GM12891 (cell line): ENCODE measurements at regions not wholly inside any gene's neighbourhood (a gene's known extent, or its start where the extent isn't known, plus 50 kb on each side); places are given as distances from the start of the nearest gene placed in this dataset.

ENCODE experiments used
- PAX5 ChIP-seq: IDR thresholded peaks from 2 replicates; pipeline ENCODE4 v1.6.1; 2011; ENCODE audit warnings: low read length, moderate library complexity, mild to moderate bottlenecking; ENCODE audit not compliant: insufficient read depth, severe bottlenecking
- POLR2A ChIP-seq: IDR thresholded peaks from 2 replicates; pipeline ENCODE4 v1.6.1; 2011; ENCODE audit warnings: low read depth, low read length, control low read depth
- POLR2AphosphoS5 ChIP-seq: IDR thresholded peaks from 2 replicates; pipeline ENCODE4 v1.6.1; 2011; ENCODE audit warnings: low read depth, low read length, control low read depth
- TAF1 ChIP-seq: IDR thresholded peaks from 2 replicates; pipeline ENCODE4 v1.6.1; 2011; ENCODE audit warnings: low read depth, low read length, control low read depth

DNA sequence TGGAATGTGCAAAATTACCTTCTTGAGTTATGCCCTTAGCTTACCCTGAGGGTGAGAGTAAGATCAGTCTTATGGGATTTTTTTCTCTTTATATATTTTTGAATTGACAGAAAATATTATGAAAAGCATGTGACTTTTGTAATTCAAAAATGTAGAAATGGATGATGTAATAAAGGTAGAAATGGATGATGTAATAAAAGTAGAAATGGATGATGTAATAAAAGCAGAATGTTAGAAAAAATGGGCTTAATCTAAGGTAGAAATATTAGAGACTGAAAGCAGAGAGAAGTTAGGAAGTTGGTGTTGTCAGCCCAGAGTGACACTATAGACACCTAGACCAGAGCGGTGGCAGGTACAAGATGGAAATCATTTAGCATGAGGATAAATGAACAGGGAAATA, 107.1 kb upstream of the THSD7B start:
- TF ChIP-seq POLR2A (no peak), PAX5 (no peak), POLR2AphosphoS5 (no peak), TAF1 (no peak)
